ENCODE measurements at regions not wholly inside any gene's neighbourhood (a gene's known extent, or its start where the extent isn't known, plus 50 kb on each side); places are given as distances from the start of the nearest gene placed in this dataset.
"Not testable (repeated sequence)": the region's sequence is repeated elsewhere in the genome, so short reads cannot be mapped to it uniquely, and the experiment has no call there.

- DNase-seq (ENCODE audit: low spot score), result no peak
Measured at GRCh38 chr10:30731963-30732362, 102.4 kb upstream of the LYZL2 start.

- no peak for DNase-seq (ENCODE audit: low spot score)
Measured at GRCh38 chr10:30730306-30730705, 100.8 kb upstream of the LYZL2 start.

- DNase-seq (ENCODE audit: low spot score), result no peak
Measured at GRCh38 chr10:30728766-30729165, 99.2 kb upstream of the LYZL2 start.

- no peak for DNase-seq (ENCODE audit: low spot score)
Measured at GRCh38 chr10:30728127-30728526, 98.6 kb upstream of the LYZL2 start.

GRCh38 chr10:30727524-30727923, 98.0 kb upstream of the LYZL2 start:
- no peak for DNase-seq (ENCODE audit: low spot score)

- peak; percentile 47 for DNase-seq (ENCODE audit: low spot score)
Measured at GRCh38 chr10:30726783-30727414, 97.3 kb upstream of the LYZL2 start.

GRCh38 chr10:30725661-30726060, 96.1 kb upstream of the LYZL2 start:
- DNase-seq (ENCODE audit: low spot score), result no peak

GRCh38 chr10:30724296-30724695, 94.7 kb upstream of the LYZL2 start:
- DNase-seq (ENCODE audit: low spot score), result no peak

- DNase-seq (ENCODE audit: low spot score), result peak; percentile 42
Measured at GRCh38 chr10:30722956-30723620, 93.5 kb upstream of the LYZL2 start.

GRCh38 chr10:30719832-30720231, 90.3 kb upstream of the LYZL2 start:
- no peak for DNase-seq (ENCODE audit: low spot score)

GRCh38 chr10:30709700-30710358, 80.3 kb upstream of the LYZL2 start:
- no peak for DNase-seq (ENCODE audit: low spot score)

- no peak for DNase-seq (ENCODE audit: low spot score)
Measured at GRCh38 chr10:30709229-30709628, 79.7 kb upstream of the LYZL2 start.

- no peak for DNase-seq (ENCODE audit: low spot score)
Measured at GRCh38 chr10:30708234-30708633, 78.7 kb upstream of the LYZL2 start.

GRCh38 chr10:30706189-30706588, 76.6 kb upstream of the LYZL2 start:
- not testable (repeated sequence) for DNase-seq (ENCODE audit: low spot score)

- no peak for DNase-seq (ENCODE audit: low spot score)
Measured at GRCh38 chr10:30705625-30706149, 76.1 kb upstream of the LYZL2 start.

GRCh38 chr10:30705101-30705624, 75.6 kb upstream of the LYZL2 start:
- DNase-seq (ENCODE audit: low spot score), result no peak

- not testable (repeated sequence) for DNase-seq (ENCODE audit: low spot score)
Measured at GRCh38 chr10:30704601-30705100, 75.1 kb upstream of the LYZL2 start.

GRCh38 chr10:30704026-30704600, 74.6 kb upstream of the LYZL2 start:
- no peak for DNase-seq (ENCODE audit: low spot score)

- DNase-seq (ENCODE audit: low spot score), result not testable (repeated sequence)
Measured at GRCh38 chr10:30703446-30703845, 73.9 kb upstream of the LYZL2 start.

GRCh38 chr10:30702860-30703259, 73.3 kb upstream of the LYZL2 start:
- no peak for DNase-seq (ENCODE audit: low spot score)

- no peak for DNase-seq (ENCODE audit: low spot score)
Measured at GRCh38 chr10:30701451-30702173, 72.1 kb upstream of the LYZL2 start.

- DNase-seq (ENCODE audit: low spot score), result no peak
Measured at GRCh38 chr10:30697806-30698205, 68.3 kb upstream of the LYZL2 start.
